Muscle of arm (tissue), 1 donor: ENCODE measurements at regions not wholly inside any gene's neighbourhood (a gene's known extent, or its start where the extent isn't known, plus 50 kb on each side); places are given as distances from the start of the nearest gene placed in this dataset.
"Not testable (repeated sequence)": the region's sequence is repeated elsewhere in the genome, so short reads cannot be mapped to it uniquely, and the experiment has no call there.

ENCODE experiments used
- DNase-seq: peaks from one replicate; pipeline ENCODE4 v3.0.0-alpha.2; 2013

DNA sequence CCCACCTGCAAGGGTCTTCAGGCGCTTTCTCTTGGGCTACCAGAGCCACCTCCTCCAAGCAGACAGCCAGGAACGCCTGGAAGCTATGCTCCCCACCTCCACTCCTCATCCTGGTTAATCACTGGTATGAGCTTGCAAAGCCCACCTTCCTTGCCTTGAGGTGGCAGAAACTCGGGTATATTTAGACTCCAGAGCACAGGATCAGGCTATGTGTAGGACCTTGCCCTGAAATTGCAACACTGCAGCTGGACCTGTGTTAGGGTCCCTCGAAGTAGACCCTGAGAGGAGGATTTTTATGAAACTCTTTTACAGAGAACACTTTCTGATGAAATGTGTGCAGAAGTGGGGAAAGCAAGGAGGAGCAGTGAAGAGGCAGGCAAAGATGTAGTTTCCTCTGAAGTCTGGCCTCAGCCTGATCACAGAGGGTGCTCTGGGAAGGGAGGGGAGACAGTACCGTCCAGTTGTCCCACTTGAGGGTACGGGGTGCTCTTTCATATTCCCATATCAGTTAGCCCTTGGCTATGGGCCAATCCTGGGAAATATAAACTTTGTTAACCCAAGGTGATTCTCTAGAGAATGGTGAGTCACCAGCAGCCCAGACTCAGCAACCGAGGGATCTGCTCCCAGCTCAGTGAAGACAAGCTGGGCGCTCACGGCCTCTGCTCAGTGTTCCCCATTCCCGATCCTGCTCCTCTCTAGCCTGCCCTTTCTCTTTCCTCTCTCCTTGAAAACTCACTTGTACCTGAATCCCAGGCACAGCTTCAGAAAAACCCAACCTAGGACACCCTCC is 157.9 kb downstream of the UQCRFS1 start:
- no peak for DNase-seq

DNA sequence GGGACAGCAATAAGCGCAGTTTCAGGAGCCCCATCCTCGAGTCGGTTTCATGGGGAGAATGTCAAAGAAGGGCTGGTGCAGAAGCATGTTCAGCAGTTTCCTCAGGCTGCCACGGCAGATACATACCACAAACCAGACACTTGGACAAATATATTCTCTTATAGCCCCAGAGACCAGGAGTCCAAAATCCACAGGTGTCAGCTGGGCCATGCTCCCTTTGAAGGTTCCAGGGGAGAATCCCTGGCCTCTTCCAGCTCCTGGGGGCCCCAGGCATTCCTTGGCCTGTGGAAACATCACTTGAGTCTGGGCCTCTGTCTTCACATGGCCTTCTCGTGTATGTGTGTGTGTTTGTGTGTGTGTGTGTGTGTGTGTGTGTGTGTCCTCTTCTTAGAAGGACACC is 164.1 kb downstream of the UQCRFS1 start:
- no peak for DNase-seq

DNA sequence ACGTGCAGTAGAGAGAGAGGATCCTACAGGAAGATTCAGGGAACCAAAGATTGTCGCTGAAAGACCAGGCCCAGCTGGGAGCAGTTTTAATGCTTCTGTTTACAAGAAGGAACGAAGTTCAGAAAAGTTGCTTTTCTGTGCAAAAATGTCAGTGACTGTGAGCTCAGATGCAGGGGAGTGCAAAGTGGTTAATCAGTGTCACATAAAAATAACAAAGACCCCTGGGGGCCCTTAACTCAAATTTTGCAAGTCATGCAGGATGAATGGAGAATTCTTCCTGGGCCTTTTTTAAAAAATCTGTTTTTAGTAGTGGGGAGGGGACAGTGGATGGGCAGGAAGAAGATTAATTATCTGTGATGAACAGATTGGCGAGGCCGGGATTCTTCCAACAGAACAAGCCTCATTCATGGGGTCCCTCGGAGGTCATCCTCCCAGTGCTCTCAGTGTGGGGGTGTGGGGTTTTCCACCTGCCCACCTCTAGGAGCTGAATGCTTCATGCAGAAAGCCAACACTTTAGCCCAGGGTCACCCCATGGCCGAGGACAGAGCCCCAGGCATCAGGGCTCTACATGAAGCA is 167.2 kb downstream of the UQCRFS1 start:
- DNase-seq: no peak

GRCh38 chr19:29044037-29044436 is 168.9 kb downstream of the UQCRFS1 start:
- no peak for DNase-seq

- DNase-seq: no peak
These were observed 170.5 kb downstream of the UQCRFS1 start for GRCh38 chr19:29042450-29042849.

GRCh38 chr19:29040951-29041350 is 172.0 kb downstream of the UQCRFS1 start:
- no peak for DNase-seq

GRCh38 chr19:29040292-29040691 is 172.7 kb downstream of the UQCRFS1 start:
- no peak for DNase-seq

DNA sequence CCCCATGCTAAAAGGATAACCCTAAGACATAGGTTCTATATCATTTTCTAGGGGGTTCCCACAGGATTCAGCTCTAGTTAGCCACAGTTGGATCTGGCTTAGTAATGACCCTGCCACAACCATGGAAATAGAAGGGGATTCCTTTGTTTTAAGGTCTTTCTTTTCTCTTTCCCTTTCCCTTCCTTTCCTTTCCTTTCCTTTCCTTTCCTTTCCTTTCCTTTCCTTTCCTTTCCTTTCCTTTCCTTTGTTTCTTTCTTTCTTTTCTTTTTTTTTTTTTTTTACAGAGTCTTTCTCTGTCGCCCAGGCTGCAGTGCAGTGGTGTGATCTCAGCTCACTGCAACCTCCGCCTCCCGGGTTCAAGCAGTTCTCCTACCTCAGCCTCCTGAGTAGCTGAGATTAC is 173.9 kb downstream of the UQCRFS1 start:
- not testable (repeated sequence) for DNase-seq

DNA sequence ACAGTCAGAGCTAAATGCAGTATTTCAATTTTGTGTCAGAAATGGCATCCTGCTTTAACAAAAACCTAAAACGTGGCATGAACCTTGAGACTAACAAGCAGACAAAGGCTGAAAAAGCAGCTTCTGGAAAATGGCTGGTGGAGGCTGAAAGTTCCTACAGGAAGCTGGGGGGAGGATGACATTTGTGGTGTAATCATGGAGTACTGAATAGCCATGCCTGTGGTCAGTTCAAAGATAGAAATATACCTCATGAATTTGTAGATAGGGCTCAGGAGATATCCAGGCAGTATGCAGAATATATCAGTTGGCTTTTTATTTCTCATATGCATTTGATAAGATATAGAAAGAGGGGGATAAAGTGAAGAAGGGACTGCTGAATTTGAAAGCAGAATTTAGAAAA is 181.7 kb downstream of the UQCRFS1 start:
- DNase-seq: no peak

DNA sequence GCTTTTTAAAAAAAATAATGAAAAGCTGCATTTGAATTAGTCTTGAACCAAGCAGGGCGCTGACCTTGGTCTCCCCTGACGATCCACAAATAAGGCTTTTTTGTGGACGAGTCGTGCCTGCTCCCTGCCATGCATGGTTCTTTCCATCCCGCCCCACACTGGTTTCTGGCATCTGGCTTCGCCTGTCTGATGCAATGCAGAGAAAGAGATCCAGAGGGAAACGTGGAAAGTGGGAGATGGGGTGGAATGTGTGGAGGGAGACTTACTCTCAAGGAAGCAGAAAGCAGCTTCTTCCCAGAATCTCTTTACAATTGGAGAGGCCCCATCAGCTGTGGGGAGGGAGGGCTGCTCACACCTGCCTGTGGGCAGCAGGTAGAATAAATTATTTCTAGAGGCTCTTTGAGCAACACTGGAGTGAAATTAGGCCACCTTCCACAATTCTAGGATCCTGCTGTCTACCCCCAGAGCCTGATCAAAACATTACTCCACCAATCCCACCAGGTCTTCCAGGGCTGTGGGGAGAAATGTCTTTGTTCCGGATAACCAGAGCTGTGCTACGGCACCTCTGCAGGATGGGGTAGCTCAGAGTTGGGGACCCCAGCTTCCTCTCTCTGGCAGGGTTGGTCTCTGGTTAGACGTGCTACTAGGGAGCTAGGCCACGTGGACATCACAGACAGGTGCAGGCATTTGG is 183.5 kb downstream of the UQCRFS1 start:
- no peak for DNase-seq

- no peak for DNase-seq
These were observed 190.4 kb downstream of the UQCRFS1 start for GRCh38 chr19:29022599-29022998.

- no peak for DNase-seq
These were observed 190.8 kb downstream of the UQCRFS1 start for GRCh38 chr19:29022165-29022564.

DNA sequence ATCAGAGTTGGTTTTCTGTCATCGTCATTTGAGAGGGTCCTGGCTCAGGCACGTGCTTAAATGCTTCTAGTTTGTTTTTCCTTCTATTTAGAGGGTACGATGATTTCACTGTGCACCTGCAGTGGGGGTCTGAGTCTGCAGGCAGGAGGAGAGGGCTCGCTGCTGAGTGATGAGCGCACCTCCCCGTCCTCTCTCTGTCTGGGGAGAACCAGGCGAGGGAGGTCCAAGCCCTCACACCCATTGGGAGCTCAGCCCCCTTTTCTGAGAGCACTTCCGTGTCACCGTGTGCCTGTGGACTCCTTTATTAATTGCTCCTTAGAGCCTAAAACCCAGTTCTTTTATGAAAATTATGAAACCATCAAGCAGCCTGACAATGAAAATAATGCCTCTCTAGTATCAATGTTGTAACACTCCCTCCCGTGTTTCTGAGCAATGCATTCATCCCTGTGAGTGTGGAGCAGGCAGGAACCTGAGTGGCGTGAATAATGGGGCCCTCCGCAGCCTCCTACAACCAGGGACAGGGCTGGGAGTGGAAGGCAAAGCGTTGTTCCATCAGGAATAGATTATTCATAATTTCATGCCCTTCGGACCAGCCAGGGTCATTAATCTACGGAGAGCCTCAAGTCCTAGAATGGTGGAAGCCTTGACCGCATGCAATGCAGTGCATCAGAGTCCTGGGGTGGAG is 191.6 kb downstream of the UQCRFS1 start:
- no peak for DNase-seq

DNA sequence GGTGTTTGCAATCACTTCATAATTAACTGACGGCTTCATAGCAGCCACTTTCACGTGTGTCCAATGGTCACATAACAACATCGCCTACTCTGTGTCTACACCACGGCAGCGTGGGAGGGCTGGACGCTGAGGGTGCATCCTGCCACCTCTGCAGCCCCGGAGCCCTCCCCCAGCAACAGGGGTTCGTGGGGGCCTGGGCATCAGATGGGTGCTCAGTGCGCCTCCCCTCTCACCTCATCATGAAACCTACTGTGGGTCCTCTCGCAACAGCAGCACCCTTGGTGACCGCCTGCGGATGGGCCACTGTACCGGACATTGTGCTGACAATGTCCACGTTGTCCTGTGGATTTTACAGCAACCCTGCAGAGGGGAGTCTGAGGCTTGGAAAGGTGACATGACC is 193.5 kb downstream of the UQCRFS1 start:
- DNase-seq: no peak

- no peak for DNase-seq
These were observed 194.4 kb downstream of the UQCRFS1 start for GRCh38 chr19:29018542-29018941.

DNA sequence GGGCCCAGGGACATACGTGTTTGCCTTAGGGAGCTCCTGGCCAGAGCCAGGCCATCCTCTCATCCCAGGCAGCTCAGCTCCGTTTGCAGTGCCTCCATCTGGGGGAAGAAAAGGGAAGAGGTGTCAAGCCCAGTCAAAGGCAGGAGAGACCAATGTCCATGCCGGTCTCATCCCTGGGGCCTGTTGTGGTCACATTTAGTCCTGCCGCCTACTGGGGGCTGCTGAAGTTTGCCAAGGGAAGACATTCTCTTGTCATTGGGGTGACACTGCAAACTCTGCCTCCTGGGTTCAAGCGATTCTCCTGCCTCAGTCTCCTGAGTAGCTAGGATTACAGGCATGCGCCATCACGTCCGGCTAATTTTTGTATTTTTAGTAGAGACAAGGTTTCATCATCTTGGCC is 195.2 kb downstream of the UQCRFS1 start:
- DNase-seq: no peak

DNA sequence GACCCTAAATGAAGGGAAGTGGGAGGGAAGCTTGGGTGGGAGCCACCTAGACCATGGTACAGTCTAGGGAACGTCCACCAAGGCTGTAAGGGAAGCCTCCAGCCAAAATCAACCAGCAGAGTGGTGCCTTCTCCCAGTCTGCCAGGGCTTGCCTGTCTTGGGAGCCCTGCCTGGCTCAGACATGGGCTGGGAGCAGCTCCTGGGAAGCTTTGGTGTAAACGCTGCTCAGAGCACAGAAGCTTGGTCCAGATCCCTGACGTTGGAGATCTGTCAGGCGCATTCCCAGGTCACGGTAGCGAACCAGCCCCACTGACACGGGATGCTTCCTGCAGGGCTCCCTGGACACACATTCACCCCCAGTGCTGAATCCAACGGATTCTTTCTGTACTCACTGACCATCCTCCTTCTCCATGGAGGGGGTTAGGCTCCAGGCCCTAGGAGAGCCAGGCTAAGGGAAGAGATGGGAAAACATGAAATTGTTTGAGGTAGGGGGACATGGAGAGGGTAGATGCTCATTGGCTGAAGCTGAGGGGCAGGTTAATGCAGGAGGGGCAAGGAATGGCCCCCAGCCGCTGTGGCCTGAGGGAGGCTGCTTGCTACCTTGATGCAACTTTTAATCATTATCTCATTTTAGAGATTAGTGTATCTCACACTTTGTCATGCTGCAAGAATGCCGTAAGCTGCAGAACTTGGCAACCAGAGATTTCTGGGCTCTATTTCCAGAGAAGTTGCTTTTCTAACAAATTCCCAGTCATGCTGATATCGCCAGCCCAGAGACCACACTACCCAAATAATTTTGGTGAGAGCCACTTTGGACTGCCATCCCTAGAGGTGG is 195.8 kb downstream of the UQCRFS1 start:
- no peak for DNase-seq

DNA sequence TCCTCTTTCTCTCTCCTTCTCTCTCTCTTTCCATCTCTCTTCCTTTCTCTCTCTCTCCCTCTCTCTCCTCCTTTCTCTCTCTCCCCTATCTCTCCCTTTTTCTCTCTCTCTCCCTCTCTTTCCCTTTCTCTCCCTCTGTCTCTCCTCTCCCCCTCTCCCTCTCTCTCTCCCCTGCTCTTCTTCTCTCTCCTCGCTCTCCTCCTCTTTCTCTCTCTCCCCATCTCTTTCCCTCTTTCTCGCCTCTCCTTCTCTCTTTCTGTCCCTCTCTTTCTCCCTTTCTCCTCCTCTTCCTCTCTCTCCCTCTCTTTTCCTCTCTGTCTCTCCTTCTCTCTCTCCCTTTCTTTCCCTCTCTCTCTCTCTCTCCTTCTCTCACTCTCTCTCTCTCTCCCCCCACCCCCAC is 196.6 kb downstream of the UQCRFS1 start:
- no peak for DNase-seq

GRCh38 chr19:29015569-29015968 is 197.4 kb downstream of the UQCRFS1 start:
- no peak for DNase-seq

DNA sequence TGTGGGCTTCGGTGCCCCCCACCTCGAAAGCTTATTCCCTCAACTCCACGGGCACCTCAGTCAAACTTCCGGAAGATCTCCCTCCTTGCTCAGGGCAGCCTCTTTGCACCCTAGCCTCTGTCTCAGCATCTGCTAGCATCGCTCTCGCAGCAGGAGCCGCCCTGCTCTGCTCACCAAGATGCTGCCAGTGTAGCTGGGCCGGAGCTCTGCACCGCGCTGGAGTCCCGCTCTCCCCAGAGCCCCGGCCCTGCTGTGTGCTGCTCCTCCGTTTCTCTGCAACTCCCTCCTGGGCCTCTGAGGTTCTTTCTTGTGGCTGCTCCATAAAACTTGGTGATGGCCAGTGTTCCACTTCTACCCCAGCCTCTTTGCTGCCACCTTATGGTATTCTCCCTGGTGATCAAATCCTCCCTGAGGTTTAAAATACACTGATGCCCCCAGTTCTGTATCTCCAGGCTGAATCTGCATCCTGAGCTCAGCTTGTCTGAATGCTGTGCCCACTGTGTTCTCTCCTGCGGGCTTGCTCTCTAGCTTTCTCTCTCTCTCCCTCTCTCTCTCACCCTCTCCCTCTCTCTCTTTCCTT is 198.0 kb downstream of the UQCRFS1 start:
- DNase-seq: no peak

- no peak for DNase-seq
These were observed 199.0 kb downstream of the UQCRFS1 start for GRCh38 chr19:29013988-29014387.
